AG09309 (cell line): ENCODE measurements at regions not wholly inside any gene's neighbourhood (a gene's known extent, or its start where the extent isn't known, plus 50 kb on each side); places are given as distances from the start of the nearest gene placed in this dataset.

ENCODE experiments used
- DNase-seq: peaks from one replicate; pipeline ENCODE4 v3.0.0-alpha.2; 2010; ENCODE audit warnings: low read depth
- H3K4me3 ChIP-seq: 2 replicates; pipeline ENCODE4 v1.5.1; 2011; ENCODE audit warnings: mild to moderate bottlenecking, low read depth, low read length, moderate library complexity; ENCODE audit not compliant: control insufficient read depth
- TF ChIP-seq, protein P1 (sequence below): IDR thresholded peaks from 2 replicates; pipeline ENCODE4 v1.5.1; 2011; ENCODE audit warnings: mild to moderate bottlenecking, low read depth, low read length, inconsistent platforms; ENCODE audit not compliant: insufficient read depth, control insufficient read depth; ENCODE audit errors: missing control alignments

DNA sequence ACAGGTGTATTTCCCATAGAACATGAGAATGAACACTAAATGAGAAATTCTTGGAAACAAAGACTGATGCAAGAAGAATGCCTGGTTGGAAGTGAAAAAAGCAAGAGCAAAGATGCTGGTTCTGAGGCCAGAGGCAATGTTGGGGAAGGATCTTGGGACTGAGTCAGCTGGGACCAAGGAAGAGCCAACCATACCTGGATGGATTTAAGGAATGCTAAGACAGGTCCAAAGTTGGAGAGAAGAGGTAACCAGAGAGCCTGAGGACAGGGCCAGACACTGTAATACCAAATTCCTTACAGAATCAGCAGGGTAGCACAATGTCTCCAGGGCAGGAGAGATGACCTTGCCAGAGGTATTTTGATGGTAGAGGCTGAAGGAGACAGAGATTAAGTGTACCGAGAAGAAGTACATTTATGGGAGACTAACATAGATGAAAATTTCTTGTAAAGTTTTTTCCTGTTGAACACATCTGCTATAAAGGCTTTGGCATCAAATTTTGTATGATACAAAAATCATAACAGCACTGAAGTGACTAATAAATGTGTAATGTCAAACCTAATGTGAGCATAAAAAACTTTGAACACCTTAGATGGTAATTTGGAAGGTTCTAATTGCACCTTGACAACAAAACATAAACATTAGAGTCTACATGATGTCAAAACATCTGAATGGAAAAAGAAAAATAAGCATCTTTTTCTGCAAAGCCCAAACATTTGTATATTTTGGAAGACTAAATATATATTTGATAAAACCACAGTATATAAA, 221.7 kb upstream of the MARCKS start:
- no peak for DNase-seq
- TF ChIP-seq, protein P1, sequence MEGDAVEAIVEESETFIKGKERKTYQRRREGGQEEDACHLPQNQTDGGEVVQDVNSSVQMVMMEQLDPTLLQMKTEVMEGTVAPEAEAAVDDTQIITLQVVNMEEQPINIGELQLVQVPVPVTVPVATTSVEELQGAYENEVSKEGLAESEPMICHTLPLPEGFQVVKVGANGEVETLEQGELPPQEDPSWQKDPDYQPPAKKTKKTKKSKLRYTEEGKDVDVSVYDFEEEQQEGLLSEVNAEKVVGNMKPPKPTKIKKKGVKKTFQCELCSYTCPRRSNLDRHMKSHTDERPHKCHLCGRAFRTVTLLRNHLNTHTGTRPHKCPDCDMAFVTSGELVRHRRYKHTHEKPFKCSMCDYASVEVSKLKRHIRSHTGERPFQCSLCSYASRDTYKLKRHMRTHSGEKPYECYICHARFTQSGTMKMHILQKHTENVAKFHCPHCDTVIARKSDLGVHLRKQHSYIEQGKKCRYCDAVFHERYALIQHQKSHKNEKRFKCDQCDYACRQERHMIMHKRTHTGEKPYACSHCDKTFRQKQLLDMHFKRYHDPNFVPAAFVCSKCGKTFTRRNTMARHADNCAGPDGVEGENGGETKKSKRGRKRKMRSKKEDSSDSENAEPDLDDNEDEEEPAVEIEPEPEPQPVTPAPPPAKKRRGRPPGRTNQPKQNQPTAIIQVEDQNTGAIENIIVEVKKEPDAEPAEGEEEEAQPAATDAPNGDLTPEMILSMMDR: no peak
- H3K4me3 ChIP-seq: no peak overlapping the region

DNA sequence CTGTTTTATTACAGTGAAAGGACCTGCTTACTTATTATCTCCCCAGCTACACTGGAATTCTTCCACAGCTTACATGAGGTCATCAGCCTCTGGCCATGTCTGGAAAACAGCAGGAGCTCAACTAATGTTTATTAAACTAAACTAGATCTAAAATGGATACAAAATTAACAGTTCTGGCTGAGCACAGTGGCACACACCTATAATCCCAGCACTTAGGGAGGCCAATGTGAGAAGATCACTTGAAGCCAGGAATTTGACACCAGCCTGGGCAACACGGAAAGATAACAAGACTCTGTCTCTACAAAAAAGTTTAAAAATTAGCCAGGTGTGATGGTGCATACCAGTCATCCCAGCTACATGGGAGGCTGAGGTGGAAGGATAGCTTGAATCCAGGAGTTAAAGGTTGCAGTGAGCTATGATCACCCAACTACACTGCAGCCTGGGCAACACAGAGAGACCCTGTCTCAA, 220.8 kb upstream of the MARCKS start:
- H3K4me3 ChIP-seq: no peak overlapping the region
- TF ChIP-seq, protein P1: no peak
- DNase-seq: no peak

DNA sequence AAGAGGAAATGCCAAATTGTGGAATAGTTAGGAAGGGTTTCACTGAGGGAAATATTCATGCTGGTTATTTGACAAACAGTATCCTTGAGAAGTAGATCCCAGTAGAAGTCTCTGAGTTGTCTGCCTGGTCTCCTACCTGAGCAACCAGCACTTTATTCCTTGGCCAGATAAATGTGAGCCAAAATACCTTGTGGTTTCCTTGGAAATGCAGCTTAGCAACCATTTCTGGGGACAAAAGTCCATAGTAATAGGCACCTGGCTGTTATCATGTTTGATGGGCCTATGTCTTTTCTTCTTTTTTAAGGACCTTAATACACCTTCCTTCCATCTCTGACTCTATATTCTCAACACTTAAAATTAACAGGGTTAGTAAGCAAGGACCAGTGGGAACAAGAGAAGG, 217.1 kb upstream of the MARCKS start:
- no peak for DNase-seq

DNA sequence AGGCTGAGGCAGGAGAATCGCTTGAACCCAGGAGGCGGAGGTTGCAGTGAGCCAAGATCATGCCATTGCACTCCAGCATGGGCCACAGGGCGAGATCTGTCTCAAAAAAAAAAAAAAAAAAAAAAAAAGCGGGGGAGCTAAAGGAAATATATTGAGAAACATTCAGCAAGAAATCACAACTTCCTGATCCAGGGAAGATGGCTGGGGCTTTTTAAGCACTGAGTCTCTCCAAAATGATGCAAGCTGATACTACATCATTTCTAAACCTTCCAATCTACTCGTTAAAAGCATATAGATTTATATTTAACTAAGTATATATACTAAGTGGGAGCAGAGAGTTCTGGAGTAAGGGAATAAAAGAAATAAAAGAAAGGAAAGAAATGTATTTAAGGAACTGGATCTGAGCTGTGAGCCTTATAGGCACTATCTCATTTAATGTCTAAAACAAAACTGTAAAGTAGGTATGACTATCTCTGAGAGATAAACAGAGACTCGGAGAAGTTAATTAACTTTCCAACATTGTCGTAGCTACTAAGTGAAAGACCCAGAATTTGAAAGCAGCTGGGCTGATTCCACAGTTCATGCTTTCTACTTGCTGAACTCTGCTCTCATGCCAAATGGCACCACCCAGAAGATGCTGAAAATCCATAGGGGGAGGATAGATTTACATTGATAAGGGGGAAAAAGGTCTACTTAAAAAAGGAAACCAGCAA, 215.0 kb upstream of the MARCKS start:
- DNase-seq: no peak
- H3K4me3 ChIP-seq: no peak overlapping the region
- TF ChIP-seq, protein P1: no peak

More for the DNA sequence above, 217.1 kb upstream of the MARCKS start:
- no peak overlapping the region for H3K4me3 ChIP-seq
- TF ChIP-seq, protein P1: no peak

DNA sequence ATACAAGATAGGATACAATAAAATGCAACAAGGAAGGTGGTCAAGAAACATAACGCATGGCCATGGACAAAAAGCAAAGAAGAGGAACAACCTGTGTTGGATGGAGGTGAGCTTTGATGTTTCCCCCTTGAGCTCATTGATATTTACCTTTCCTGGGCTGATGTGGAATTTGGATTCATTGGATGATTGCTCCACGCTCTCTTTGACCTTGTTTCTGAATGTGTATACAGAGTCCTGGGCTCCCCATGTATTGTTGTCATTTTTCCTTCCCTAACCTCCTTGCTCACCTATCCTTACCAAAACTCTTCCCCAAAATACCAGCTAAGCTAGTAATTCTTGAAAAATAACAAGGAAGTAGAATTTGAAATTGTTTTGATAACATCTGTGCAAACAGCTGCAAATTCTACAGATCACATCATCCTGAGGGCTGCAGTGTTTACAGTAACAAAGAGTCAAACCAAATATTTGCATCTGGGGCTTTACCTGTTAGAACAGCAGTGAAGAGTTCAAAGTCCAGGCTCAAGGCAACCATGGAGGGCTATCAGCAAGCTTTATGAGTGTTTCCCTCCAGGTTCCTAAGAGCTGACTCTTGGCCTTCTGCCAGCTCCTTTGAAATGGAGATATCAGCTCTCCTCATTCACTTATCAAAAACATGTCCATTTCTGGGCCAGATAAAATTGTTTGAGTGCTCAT, 214.3 kb upstream of the MARCKS start:
- no peak overlapping the region for H3K4me3 ChIP-seq
- no peak for DNase-seq
- TF ChIP-seq, protein P1: no peak

DNA sequence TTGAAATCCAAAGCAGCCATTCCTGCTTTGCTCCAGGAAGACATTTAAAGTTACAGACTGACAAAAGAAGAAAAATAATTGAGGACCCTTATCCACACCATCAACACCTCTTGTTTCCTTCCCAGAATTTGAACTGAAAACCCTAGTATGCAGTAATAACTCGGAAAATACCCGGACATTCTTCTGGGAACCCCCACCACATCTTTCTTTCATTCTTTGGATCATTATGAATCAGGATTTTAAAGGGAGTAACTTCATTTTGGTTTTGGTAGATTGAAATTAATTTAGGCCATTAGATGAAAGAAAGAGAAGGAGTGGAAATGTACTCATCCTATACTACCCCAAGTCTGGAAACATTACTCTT, 213.8 kb upstream of the MARCKS start:
- no peak for DNase-seq
- H3K4me3 ChIP-seq: no peak overlapping the region
- TF ChIP-seq, protein P1: no peak
